ENCODE measurements at regions not wholly inside any gene's neighbourhood (a gene's known extent, or its start where the extent isn't known, plus 50 kb on each side); places are given as distances from the start of the nearest gene placed in this dataset.

GRCh38 chr13:31869582-31869981 lies 130.3 kb downstream of the RXFP2 start:
- H3K36me3 ChIP-seq (ENCODE audit: control insufficient read depth in 2 of 2, extremely low read depth in 1 of 2, insufficient read depth in 2 of 2, low read length in 2 of 2) = no peaks in the 10 kb centered on the region
- H3K9me1 ChIP-seq (ENCODE audit: control insufficient read depth, extremely low read depth, insufficient read depth, low read length) = no peaks in the 10 kb centered on the region
- H3K79me2 ChIP-seq (ENCODE audit: control insufficient read depth, insufficient read depth, low read length) = no peaks in the 10 kb centered on the region
- H3K4me1 ChIP-seq (ENCODE audit: control insufficient read depth, extremely low read depth, insufficient read depth, low read length) = no peaks in the 10 kb centered on the region
- H4K20me1 ChIP-seq (ENCODE audit: control insufficient read depth, extremely low read depth, insufficient read depth, low read length) = no peaks in the 10 kb centered on the region
- H2AFZ ChIP-seq (ENCODE audit: control insufficient read depth, low read length) = no peak overlapping the region
- TF ChIP-seq CTCF (optimal IDR thresholded peaks at IDR 0.05 in 1 of 3, IDR thresholded peaks at IDR 0.05 in 1 of 3, conservative IDR thresholded peaks at IDR 0.05 in 1 of 3; ENCODE audit: extremely low read depth in 1 of 3, insufficient read depth in 2 of 3, low read length in 3 of 3) (no peak), EZH2 (IDR thresholded peaks at IDR 0.05; ENCODE audit: low read length) (no peak)
- H3K4me2 ChIP-seq (ENCODE audit: control insufficient read depth, extremely low read depth, insufficient read depth, low read depth, low read length) = no peak overlapping the region
- no peaks in the 10 kb centered on the region for H3K9me3 ChIP-seq (ENCODE audit: control insufficient read depth, low read depth, low read length)
- FAIRE-seq = no peak
- dilution Hi-C loops (cut with MboI; ENCODE audit: extremely low pct_ligation_motif_present, low sequenced_read_pairs) = no loop called here
- H3K27me3 ChIP-seq (ENCODE audit: control insufficient read depth, extremely low read depth, insufficient read depth, low read length) = no peaks in the 10 kb centered on the region
- H3K4me3 ChIP-seq (ENCODE audit: control insufficient read depth in 2 of 3, extremely low read depth in 1 of 3, insufficient read depth in 2 of 3, low read depth in 1 of 3, low read length in 3 of 3) = no peak overlapping the region
- DNase-seq (ENCODE audit: low read depth, low spot score) = no peak
- H3K27ac ChIP-seq (ENCODE audit: control insufficient read depth, insufficient read depth, low read length) = no peak overlapping the region
- H3K9ac ChIP-seq (ENCODE audit: control insufficient read depth, extremely low read depth, insufficient read depth, low read length) = no peak overlapping the region

DNA sequence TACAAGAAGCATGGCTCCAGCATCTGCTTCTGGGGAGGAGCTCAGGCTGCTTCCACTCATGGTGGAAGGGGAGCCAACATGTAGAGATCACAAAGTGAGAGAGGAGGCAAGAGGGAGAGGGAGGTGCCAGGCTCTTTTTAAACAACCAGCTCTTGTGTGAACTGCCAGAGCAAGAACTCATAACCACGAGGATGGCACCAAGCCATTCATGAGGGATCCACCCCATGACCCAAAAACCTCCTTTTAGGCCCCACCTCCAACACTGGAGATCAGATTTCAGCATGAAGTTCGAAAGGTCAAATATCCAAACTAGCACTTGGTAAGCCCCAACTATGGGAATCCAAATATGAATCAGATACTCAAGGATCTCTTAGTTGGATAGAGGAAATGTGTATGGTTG lies 131.2 kb downstream of the RXFP2 start:
- FAIRE-seq = no peak
- Histone ChIP-seq H3K4me1 (ENCODE audit: control insufficient read depth, extremely low read depth, insufficient read depth, low read length) (no peaks in the 10 kb centered on the region), H3K9me1 (ENCODE audit: control insufficient read depth, extremely low read depth, insufficient read depth, low read length) (no peaks in the 10 kb centered on the region), H3K9me3 (ENCODE audit: control insufficient read depth, low read depth, low read length) (no peaks in the 10 kb centered on the region), H3K36me3 (ENCODE audit: control insufficient read depth in 2 of 2, extremely low read depth in 1 of 2, insufficient read depth in 2 of 2, low read length in 2 of 2) (no peaks in the 10 kb centered on the region), H3K4me3 (ENCODE audit: control insufficient read depth in 2 of 3, extremely low read depth in 1 of 3, insufficient read depth in 2 of 3, low read depth in 1 of 3, low read length in 3 of 3) (no peak overlapping the region), H2AFZ (ENCODE audit: control insufficient read depth, low read length) (no peak overlapping the region), H3K27me3 (ENCODE audit: control insufficient read depth, extremely low read depth, insufficient read depth, low read length) (no peaks in the 10 kb centered on the region), H3K4me2 (ENCODE audit: control insufficient read depth, extremely low read depth, insufficient read depth, low read depth, low read length) (no peak overlapping the region), H4K20me1 (ENCODE audit: control insufficient read depth, extremely low read depth, insufficient read depth, low read length) (no peaks in the 10 kb centered on the region), H3K27ac (ENCODE audit: control insufficient read depth, insufficient read depth, low read length) (no peak overlapping the region), H3K79me2 (ENCODE audit: control insufficient read depth, insufficient read depth, low read length) (no peaks in the 10 kb centered on the region), H3K9ac (ENCODE audit: control insufficient read depth, extremely low read depth, insufficient read depth, low read length) (no peak overlapping the region)
- TF ChIP-seq CTCF (optimal IDR thresholded peaks at IDR 0.05 in 1 of 3, IDR thresholded peaks at IDR 0.05 in 1 of 3, conservative IDR thresholded peaks at IDR 0.05 in 1 of 3; ENCODE audit: extremely low read depth in 1 of 3, insufficient read depth in 2 of 3, low read length in 3 of 3) (no peak), EZH2 (IDR thresholded peaks at IDR 0.05; ENCODE audit: low read length) (no peak)
- DNase-seq (ENCODE audit: low read depth, low spot score) = no peak
- dilution Hi-C loops (cut with MboI; ENCODE audit: extremely low pct_ligation_motif_present, low sequenced_read_pairs) = no loop called here
